SJSA1 (cell line): ENCODE measurements at regions not wholly inside any gene's neighbourhood (a gene's known extent, or its start where the extent isn't known, plus 50 kb on each side); places are given as distances from the start of the nearest gene placed in this dataset.
"Not testable (repeated sequence)": the region's sequence is repeated elsewhere in the genome, so short reads cannot be mapped to it uniquely, and the experiment has no call there.

Experiments
- DNase-seq, 2 experiments: peaks; one replicate each; pipeline ENCODE4 v3.0.0-alpha.2; 2015 to 2020; ENCODE audit warnings: low spot score in 2 of 2, low read depth in 1 of 2
- H3K27ac ChIP-seq: fragments of 250-450 bp; sonication (Bioruptor Pico); 2 replicates; pipeline ENCODE4 v1.5.1; 2020; ENCODE audit warnings: mild to moderate bottlenecking, moderate library complexity
- H3K27me3 ChIP-seq: fragments of 250-450 bp; sonication (Bioruptor Pico); replicated peaks from 2 replicates; pipeline ENCODE4 v1.5.1; 2020; ENCODE audit warnings: mild to moderate bottlenecking, moderate library complexity
- H3K36me3 ChIP-seq: fragments of 250-450 bp; sonication (Bioruptor Pico); 2 replicates; pipeline ENCODE4 v1.5.1; 2020; ENCODE audit warnings: mild to moderate bottlenecking
- H3K4me1 ChIP-seq: fragments of 250-450 bp; sonication (Bioruptor Pico); replicated peaks from 2 replicates; pipeline ENCODE4 v1.6.1; 2021; ENCODE audit warnings: mild to moderate bottlenecking
- H3K4me3 ChIP-seq: fragments of 250-450 bp; sonication (Bioruptor Pico); 2 replicates; pipeline ENCODE4 v1.5.1; 2020; ENCODE audit warnings: mild to moderate bottlenecking
- H3K9me3 ChIP-seq: fragments of 250-450 bp; sonication (Bioruptor Pico); replicated peaks from 2 replicates; pipeline ENCODE4 v1.5.1; 2020; ENCODE audit warnings: mild to moderate bottlenecking

- Histone ChIP-seq H3K4me3 (no peak overlapping the region), H3K9me3 (no peaks in the 10 kb centered on the region; the same call in 1 of the 2 replicates), H3K27ac (no peak overlapping the region), H3K27me3 (no peaks in the 10 kb centered on the region), H3K36me3 (no peaks in the 10 kb centered on the region), H3K4me1 (no peaks in the 10 kb centered on the region)
- no peak for DNase-seq
Observed at GRCh38 chr12:59444932-59445331, 150.9 kb upstream of the SLC16A7 start.

DNA sequence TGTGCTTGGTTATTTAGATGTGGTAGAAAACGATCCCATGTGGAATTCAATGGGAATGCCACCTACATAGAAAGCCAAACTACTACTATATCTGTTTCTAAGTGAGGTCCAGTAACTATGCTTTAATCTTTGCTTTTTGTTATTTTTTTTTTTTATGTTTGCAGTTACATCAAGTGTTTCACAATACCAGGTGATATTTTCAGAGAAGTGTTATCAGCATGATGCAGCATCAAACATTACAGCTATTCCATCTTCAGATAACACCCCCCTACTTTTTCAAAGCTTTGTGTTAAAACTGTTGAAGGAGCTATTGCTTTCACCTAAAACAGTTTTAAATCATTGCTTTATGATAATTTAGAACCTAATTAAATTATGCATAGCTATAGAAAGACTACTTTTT, 163.8 kb upstream of the SLC16A7 start:
- Histone ChIP-seq H3K4me3 (no peak overlapping the region), H3K27me3 (no peaks in the 10 kb centered on the region), H3K4me1 (no peaks in the 10 kb centered on the region), H3K27ac (no peak overlapping the region), H3K9me3 (no peaks in the 10 kb centered on the region), H3K36me3 (no peaks in the 10 kb centered on the region)
- no peak for DNase-seq

DNA sequence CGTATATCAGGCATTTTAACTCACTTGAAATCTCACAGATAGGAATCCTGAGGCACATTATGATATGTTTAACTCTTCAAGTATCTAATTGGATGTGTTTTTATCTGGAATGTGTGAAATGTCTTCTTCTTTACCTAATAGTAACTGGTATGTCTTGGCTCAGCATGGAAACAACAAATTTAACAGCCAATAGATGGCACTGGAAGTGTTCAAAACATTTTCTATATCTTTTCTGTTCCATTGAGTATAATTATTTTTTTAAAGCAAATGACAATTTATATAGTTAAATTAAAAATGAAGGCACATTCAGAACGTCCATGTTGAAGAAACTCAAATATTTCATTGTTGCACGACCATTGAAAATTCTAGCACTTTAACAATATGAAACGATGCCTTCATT, 164.6 kb upstream of the SLC16A7 start:
- H3K27me3 ChIP-seq = no peaks in the 10 kb centered on the region
- no peak for DNase-seq
- no peaks in the 10 kb centered on the region for H3K36me3 ChIP-seq
- H3K9me3 ChIP-seq = no peaks in the 10 kb centered on the region
- H3K4me1 ChIP-seq = no peaks in the 10 kb centered on the region
- no peak overlapping the region for H3K4me3 ChIP-seq
- H3K27ac ChIP-seq = no peak overlapping the region

GRCh38 chr12:59429766-59430165, 166.1 kb upstream of the SLC16A7 start:
- Histone ChIP-seq H3K27ac (no peak overlapping the region), H3K4me3 (no peak overlapping the region), H3K27me3 (no peaks in the 10 kb centered on the region), H3K4me1 (no peaks in the 10 kb centered on the region), H3K36me3 (no peaks in the 10 kb centered on the region), H3K9me3 (no peaks in the 10 kb centered on the region)
- no peak for DNase-seq

GRCh38 chr12:59425798-59426197, 170.0 kb upstream of the SLC16A7 start:
- no peak for DNase-seq
- no peaks in the 10 kb centered on the region for H3K4me1 ChIP-seq
- no peak overlapping the region for H3K27ac ChIP-seq
- H3K4me3 ChIP-seq = no peak overlapping the region
- H3K36me3 ChIP-seq = no peaks in the 10 kb centered on the region
- H3K27me3 ChIP-seq = no peaks in the 10 kb centered on the region
- H3K9me3 ChIP-seq = no peaks in the 10 kb centered on the region

DNA sequence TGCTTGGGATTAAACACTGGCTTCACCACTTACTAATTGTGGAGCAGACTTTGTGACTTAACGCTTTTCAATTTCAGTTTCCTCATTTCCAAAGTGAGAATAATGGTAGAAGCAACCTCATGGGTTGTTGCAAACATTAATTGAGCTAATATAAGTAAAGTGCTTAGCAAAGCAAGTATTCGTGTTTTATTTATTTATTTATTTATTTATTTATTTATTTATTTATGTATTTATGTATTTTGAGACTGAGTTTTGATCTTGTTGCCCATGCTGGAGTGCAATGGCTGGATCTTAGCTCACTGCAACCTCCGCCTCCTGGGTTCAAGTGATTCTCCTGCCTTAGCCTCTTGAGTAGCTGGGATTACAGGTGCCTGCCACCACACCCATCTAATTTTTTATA, 171.2 kb upstream of the SLC16A7 start:
- H3K36me3 ChIP-seq, H3K27ac ChIP-seq, DNase-seq, H3K4me1 ChIP-seq, H3K27me3 ChIP-seq, H3K9me3 ChIP-seq, H3K4me3 ChIP-seq: not testable (repeated sequence)

DNA sequence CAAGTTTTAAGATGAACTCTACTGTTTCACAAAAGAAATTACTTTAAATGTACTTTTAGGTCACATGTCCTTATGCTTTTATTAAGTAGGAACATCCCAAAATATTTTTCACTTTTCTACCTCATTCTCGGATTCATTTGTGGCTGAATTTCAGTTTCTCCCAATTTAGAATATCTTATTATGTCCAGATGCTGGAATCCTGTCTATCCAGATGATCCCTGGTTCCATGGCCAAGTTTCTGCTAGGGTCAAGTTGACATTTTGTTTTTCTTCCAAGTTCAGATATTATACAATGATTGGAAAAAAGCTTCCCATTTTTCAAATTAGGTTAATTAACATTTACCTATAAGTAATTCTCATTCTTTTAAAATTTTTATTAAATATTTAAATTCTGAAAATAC, 181.8 kb upstream of the SLC16A7 start:
- H3K36me3 ChIP-seq = no peaks in the 10 kb centered on the region
- H3K4me3 ChIP-seq = no peak overlapping the region
- H3K4me1 ChIP-seq = no peaks in the 10 kb centered on the region
- DNase-seq = no peak
- no peak overlapping the region for H3K27ac ChIP-seq
- no peaks in the 10 kb centered on the region for H3K9me3 ChIP-seq
- no peaks in the 10 kb centered on the region for H3K27me3 ChIP-seq

DNA sequence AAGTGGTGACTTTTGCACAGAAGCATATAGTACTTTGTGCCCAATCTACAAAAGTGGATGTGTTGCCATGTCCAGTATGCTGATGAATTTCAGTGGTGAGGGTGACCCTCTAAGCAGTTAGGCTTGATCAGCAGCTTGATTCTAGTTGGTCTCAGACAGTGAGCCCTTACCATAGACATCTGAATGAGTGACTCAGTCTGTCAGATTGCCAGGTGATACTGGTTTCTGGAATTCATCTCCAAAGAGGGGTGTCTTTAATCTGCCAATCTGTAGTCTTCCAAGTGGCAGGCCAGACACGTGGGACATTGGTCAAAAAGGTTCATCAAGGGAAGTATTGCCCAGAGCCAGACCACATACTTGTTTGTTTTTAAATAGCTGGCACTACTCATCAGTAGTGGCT, 187.4 kb upstream of the SLC16A7 start:
- Histone ChIP-seq H3K27me3 (no peaks in the 10 kb centered on the region), H3K9me3 (no peaks in the 10 kb centered on the region), H3K27ac (no peak overlapping the region), H3K4me1 (no peaks in the 10 kb centered on the region), H3K4me3 (no peak overlapping the region), H3K36me3 (no peaks in the 10 kb centered on the region)
- DNase-seq = no peak

DNA sequence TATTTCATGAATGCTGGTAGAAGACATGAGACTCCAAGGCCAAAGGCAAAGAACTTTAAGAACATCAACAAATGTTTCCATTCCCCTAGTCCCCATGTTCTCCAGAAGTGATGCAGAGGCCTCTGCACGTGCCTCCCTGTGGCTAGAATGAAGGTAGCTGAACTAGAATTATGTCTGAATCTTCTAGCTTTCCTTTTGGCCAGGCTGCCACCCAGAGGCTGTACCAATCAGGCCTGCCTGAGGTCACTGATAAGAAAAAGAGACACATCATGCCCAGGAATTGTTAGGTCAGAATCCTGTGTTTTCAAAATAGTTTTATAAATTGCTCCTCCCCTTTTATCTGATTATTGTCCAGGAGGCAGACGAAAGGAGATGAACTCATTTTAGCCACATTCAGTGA, 188.0 kb upstream of the SLC16A7 start:
- Histone ChIP-seq H3K27me3 (no peaks in the 10 kb centered on the region), H3K4me1 (no peaks in the 10 kb centered on the region), H3K27ac (no peak overlapping the region), H3K4me3 (no peak overlapping the region), H3K9me3 (no peaks in the 10 kb centered on the region), H3K36me3 (no peaks in the 10 kb centered on the region)
- DNase-seq = no peak

GRCh38 chr12:59405992-59406391, 189.8 kb upstream of the SLC16A7 start:
- Histone ChIP-seq H3K4me3 (no peak overlapping the region), H3K36me3 (no peaks in the 10 kb centered on the region), H3K27ac (no peak overlapping the region), H3K9me3 (no peaks in the 10 kb centered on the region), H3K27me3 (no peaks in the 10 kb centered on the region), H3K4me1 (no peaks in the 10 kb centered on the region)
- DNase-seq = no peak

DNA sequence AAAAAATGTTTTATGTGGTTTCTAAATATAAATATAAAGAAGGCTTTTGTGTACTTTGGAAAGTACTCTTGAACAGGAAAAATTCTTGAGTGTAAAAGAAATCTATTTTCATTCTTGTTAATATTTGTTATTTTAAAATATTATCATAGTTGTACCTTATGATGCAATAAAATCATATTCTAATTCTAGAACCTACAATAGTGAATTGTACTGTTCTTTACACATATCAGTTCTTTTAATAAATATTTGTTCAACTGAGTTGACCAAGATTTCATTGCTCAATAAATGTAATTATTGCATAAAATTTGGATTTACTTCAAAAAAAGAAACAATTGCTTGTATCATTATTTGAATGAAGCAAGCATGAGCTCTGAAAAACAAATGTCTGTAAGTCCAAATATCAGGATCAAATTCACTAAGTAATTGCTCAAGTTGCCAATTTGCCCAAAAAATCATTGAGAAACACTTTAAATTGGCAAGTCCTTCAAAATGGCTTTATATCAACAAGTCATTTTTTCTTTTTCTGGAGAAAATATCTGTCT, 191.6 kb upstream of the SLC16A7 start:
- no peaks in the 10 kb centered on the region for H3K9me3 ChIP-seq
- DNase-seq = no peak
- H3K27me3 ChIP-seq = no peaks in the 10 kb centered on the region
- H3K4me3 ChIP-seq = no peak overlapping the region
- no peaks in the 10 kb centered on the region for H3K36me3 ChIP-seq
- no peaks in the 10 kb centered on the region for H3K4me1 ChIP-seq
- H3K27ac ChIP-seq = no peak overlapping the region

GRCh38 chr12:59403259-59403932, 192.4 kb upstream of the SLC16A7 start:
- H3K4me3 ChIP-seq = no peak overlapping the region
- no peaks in the 10 kb centered on the region for H3K36me3 ChIP-seq
- H3K4me1 ChIP-seq = no peaks in the 10 kb centered on the region
- H3K9me3 ChIP-seq = no peaks in the 10 kb centered on the region
- H3K27me3 ChIP-seq = no peaks in the 10 kb centered on the region
- peak in 1 of 2 experiments; percentile 22 for DNase-seq
- no peak overlapping the region for H3K27ac ChIP-seq

GRCh38 chr12:59401862-59402261, 194.0 kb upstream of the SLC16A7 start:
- no peak overlapping the region for H3K27ac ChIP-seq
- no peak overlapping the region for H3K4me3 ChIP-seq
- no peaks in the 10 kb centered on the region for H3K4me1 ChIP-seq
- no peaks in the 10 kb centered on the region for H3K9me3 ChIP-seq
- no peaks in the 10 kb centered on the region for H3K36me3 ChIP-seq
- DNase-seq = no peak
- H3K27me3 ChIP-seq = no peaks in the 10 kb centered on the region

- H3K27ac ChIP-seq = no peak overlapping the region
- no peak overlapping the region for H3K4me3 ChIP-seq
- no peaks in the 10 kb centered on the region for H3K27me3 ChIP-seq
- DNase-seq = no peak
- no peaks in the 10 kb centered on the region for H3K9me3 ChIP-seq
- H3K36me3 ChIP-seq = no peaks in the 10 kb centered on the region
- H3K4me1 ChIP-seq = no peaks in the 10 kb centered on the region
Observed at GRCh38 chr12:59398164-59398563, 197.7 kb upstream of the SLC16A7 start.

DNA sequence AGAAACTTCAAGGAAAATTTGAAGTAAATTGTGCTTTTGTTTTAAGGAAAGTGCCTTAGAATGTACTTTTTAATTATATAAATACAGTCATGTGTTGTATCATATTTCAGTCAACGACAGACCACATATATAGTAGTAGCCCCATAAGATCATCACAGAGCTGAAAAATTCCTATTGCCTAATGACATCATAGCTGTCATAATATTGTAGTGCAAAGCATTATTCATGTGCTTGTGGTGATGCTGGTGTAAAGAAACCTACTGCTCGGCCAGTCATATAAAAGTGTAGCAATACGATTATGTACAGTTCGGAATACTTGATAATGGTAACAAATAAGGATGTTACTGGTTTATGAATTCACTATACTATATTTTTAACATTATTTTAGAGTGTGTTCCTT, 198.9 kb upstream of the SLC16A7 start:
- Histone ChIP-seq H3K4me3 (no peak overlapping the region), H3K36me3 (no peaks in the 10 kb centered on the region), H3K27me3 (no peaks in the 10 kb centered on the region), H3K9me3 (no peaks in the 10 kb centered on the region), H3K27ac (no peak overlapping the region), H3K4me1 (no peaks in the 10 kb centered on the region)
- no peak for DNase-seq
